Prostate gland (tissue), 2 donors: ENCODE measurements at regions not wholly inside any gene's neighbourhood (a gene's known extent, or its start where the extent isn't known, plus 50 kb on each side); places are given as distances from the start of the nearest gene placed in this dataset.
"Not testable (repeated sequence)": the region's sequence is repeated elsewhere in the genome, so short reads cannot be mapped to it uniquely, and the experiment has no call there.

ENCODE experiments used
- DNase-seq: peaks from one replicate; pipeline ENCODE4 v3.0.0-alpha.2; 2019; ENCODE audit warnings: low spot score
- H3K27ac ChIP-seq, 2 donors: fragments of 200-600 bp; sonication (generic); 2 replicates each; pipeline ENCODE4 v1.5.1; 2017 to 2019
- H3K27me3 ChIP-seq: fragments of 200-600 bp; sonication (generic); replicated peaks from 2 replicates; pipeline ENCODE4 v1.5.1; 2019; ENCODE audit not compliant: insufficient read depth
- H3K36me3 ChIP-seq, 2 donors: fragments of 200-600 bp; sonication (generic); 1 replicate in 1 of 2; 2 replicates in 1 of 2; pipeline versions ENCODE4 v1.5.1 to v1.8.1; 2017 to 2019
- H3K4me1 ChIP-seq: fragments of 200-600 bp; sonication (generic); replicated peaks from 2 replicates; pipeline ENCODE4 v1.5.1; 2019
- H3K4me3 ChIP-seq, 2 donors: fragments of 200-600 bp; sonication (generic); 2 replicates each; pipeline ENCODE4 v1.5.1; 2017 to 2019
- H3K9me3 ChIP-seq: fragments of 200-600 bp; sonication (generic); 2 replicates; pipeline ENCODE4 v1.5.1; 2017
- POLR2A ChIP-seq: fragments of 450-650 bp; IDR thresholded peaks from one replicate; pipeline ENCODE4 v1.6.1; 2016; ENCODE audit warnings: antibody characterized with exemption, mild to moderate bottlenecking
- POLR2AphosphoS5 ChIP-seq: sonication (generic); formaldehyde crosslinking; IDR thresholded peaks from one replicate; pipeline ENCODE4 v1.6.1; 2017; ENCODE audit warnings: antibody characterized with exemption
- WGBS: methylation state at CpG from one replicate; pipeline ENCODE4 v1.1.5; 2018; 5-methylcytosine and 5-hydroxymethylcytosine counted together
- intact Hi-C: fragments of 100-400 bp; cut with DNase I; formaldehyde crosslinking; loops from one replicate; pipeline ENCODE4 v1.14.2; 2022
- TF ChIP-seq, protein P1 (sequence below), 4 experiments: fragments of 200-600 bp in 2 of 4; fragments of 450-650 bp in 2 of 4; sonication (generic) in 2 of 4; IDR thresholded peaks; 1 replicate in 3 of 4; 2 replicates in 1 of 4; pipeline ENCODE4 v1.5.1; 2016 to 2019; ENCODE audit warnings: antibody characterized with exemption in 4 of 4, mild to moderate bottlenecking in 2 of 4, moderate library complexity in 2 of 4

DNA sequence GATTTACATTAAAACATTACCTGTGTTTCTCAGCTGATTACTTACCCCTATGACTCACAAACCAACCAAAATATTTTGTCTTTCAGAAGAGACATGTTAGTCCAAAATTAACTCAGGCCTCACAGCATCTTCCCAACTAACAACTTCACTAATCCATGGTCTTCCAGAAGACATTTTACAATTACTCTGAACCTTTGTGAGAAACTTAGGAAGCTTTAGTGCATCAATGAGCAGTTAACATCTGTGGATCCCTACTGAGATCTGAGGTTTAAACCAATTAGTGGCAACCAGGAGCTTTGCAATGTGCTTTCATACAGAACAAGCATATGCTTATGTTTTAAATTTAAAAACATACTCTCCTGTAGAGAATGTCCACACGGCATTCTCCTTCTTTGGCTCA is 269.7 kb downstream of the UBE3D start:
- DNase-seq: no peak
- intact Hi-C loops: no loop called here
- Histone ChIP-seq H3K9me3 (no peaks in the 10 kb centered on the region), H3K36me3 (no peaks in the 10 kb centered on the region), H3K4me3 (no peak overlapping the region), H3K27me3 (no peaks in the 10 kb centered on the region), H3K27ac (no peak overlapping the region), H3K4me1 (no peaks in the 10 kb centered on the region)
- TF ChIP-seq, protein P1, sequence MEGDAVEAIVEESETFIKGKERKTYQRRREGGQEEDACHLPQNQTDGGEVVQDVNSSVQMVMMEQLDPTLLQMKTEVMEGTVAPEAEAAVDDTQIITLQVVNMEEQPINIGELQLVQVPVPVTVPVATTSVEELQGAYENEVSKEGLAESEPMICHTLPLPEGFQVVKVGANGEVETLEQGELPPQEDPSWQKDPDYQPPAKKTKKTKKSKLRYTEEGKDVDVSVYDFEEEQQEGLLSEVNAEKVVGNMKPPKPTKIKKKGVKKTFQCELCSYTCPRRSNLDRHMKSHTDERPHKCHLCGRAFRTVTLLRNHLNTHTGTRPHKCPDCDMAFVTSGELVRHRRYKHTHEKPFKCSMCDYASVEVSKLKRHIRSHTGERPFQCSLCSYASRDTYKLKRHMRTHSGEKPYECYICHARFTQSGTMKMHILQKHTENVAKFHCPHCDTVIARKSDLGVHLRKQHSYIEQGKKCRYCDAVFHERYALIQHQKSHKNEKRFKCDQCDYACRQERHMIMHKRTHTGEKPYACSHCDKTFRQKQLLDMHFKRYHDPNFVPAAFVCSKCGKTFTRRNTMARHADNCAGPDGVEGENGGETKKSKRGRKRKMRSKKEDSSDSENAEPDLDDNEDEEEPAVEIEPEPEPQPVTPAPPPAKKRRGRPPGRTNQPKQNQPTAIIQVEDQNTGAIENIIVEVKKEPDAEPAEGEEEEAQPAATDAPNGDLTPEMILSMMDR (IDR thresholded peaks at IDR 0.05): no peak
- TF ChIP-seq POLR2AphosphoS5 (no peak), POLR2A (no peak)
- 73% methylated on average over 1 of the region's 1 CpG for WGBS

- Histone ChIP-seq H3K27ac (no peak overlapping the region), H3K9me3 (no peaks in the 10 kb centered on the region), H3K4me1 (no peaks in the 10 kb centered on the region), H3K4me3 (no peak overlapping the region), H3K27me3 (no peaks in the 10 kb centered on the region), H3K36me3 (no peaks in the 10 kb centered on the region)
- TF ChIP-seq, protein P1 (IDR thresholded peaks at IDR 0.05): no peak
- no peak for TF ChIP-seq POLR2A
- WGBS: 94% methylated on average over 2 of the region's 2 CpGs
- intact Hi-C loops: no loop called here
- no peak for DNase-seq
These were observed 264.6 kb downstream of the UBE3D start for GRCh38 chr6:82801083-82801482.

DNA sequence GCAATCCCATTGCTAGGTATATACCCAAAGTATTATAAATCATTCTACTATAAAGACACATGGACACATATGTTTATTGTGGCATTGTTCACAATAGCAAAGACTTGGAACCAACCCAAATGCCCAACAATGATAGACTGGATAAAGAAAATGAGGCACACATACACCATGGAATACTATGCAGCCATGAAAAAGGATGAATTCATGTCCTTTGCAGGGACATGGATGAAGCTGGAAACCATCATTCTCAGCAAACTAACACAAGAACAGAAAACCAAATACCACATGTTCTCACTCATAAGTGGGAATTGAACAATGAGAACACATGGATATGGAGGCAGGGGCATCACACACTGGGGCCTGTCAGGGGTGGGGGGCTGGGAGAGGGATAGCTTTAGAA is 249.4 kb downstream of the UBE3D start:
- H3K4me3 ChIP-seq, H3K36me3 ChIP-seq, H3K27me3 ChIP-seq, H3K4me1 ChIP-seq, DNase-seq, H3K9me3 ChIP-seq, intact Hi-C loops, H3K27ac ChIP-seq: not testable (repeated sequence)

GRCh38 chr6:82818727-82819126 is 246.9 kb downstream of the UBE3D start:
- TF ChIP-seq, protein P1 (IDR thresholded peaks at IDR 0.05): no peak
- TF ChIP-seq POLR2AphosphoS5 (no peak), POLR2A (no peak)
- no peaks in the 10 kb centered on the region for H3K4me1 ChIP-seq
- no peaks in the 10 kb centered on the region for H3K27me3 ChIP-seq
- no peak overlapping the region for H3K27ac ChIP-seq
- 59% methylated on average over 3 of the region's 3 CpGs for WGBS
- intact Hi-C loops: no loop called here
- DNase-seq: no peak
- no peaks in the 10 kb centered on the region for H3K9me3 ChIP-seq
- H3K4me3 ChIP-seq: no peak overlapping the region
- H3K36me3 ChIP-seq: no peaks in the 10 kb centered on the region

DNA sequence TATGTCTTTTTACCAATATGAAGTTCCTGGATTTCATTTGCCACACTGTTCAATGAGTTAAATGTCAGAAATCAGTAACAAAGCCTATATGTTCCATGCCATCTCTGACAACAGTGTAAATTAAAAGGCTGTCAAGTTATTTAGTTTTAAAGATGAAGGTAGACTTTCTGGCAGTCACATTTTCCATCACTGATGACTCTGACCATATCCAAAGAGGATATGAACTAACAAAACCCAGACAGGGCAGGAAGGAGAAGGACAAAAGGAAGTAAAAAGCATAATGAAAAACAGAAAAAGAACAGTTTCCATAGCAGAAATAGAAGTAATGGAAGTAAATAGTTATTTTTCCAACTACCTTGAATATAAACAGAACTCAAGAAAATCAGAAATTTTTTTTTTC is 242.3 kb downstream of the UBE3D start:
- DNase-seq: no peak
- Histone ChIP-seq H3K27ac (no peak overlapping the region), H3K4me3 (no peak overlapping the region), H3K27me3 (no peaks in the 10 kb centered on the region), H3K36me3 (no peaks in the 10 kb centered on the region), H3K4me1 (no peaks in the 10 kb centered on the region), H3K9me3 (no peaks in the 10 kb centered on the region)
- TF ChIP-seq POLR2AphosphoS5 (no peak), POLR2A (no peak)
- TF ChIP-seq, protein P1 (IDR thresholded peaks at IDR 0.05): no peak
- intact Hi-C loops: no loop called here

DNA sequence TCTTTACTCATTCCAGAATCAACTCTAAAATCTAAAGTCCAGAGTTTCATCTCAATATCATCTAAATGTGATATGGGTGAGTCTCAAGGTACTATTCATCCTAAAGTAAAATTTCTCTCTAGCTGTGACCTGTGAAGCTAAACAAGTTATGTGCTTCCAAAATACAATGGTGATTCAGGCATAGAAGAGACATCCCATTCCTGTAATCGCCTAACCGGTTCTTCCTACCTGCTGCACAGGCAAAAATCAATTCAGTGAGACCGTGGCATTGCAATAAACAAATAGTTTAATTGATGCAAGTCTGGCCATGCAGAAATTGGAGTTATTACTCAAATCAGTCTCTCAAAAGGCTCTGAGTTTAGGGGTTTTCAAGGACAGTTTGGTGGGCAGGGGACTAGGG is 232.8 kb downstream of the UBE3D start:
- Histone ChIP-seq H3K27me3 (no peaks in the 10 kb centered on the region), H3K27ac (no peak overlapping the region), H3K36me3 (no peaks in the 10 kb centered on the region), H3K4me3 (no peak overlapping the region), H3K9me3 (no peaks in the 10 kb centered on the region), H3K4me1 (no peaks in the 10 kb centered on the region)
- TF ChIP-seq, protein P1 (IDR thresholded peaks at IDR 0.05): no peak
- peak; percentile 13 for TF ChIP-seq POLR2AphosphoS5
- WGBS: 29% methylated on average over 3 of the region's 3 CpGs
- intact Hi-C loops: no loop called here
- peak; percentile 12 for DNase-seq
